OCI-LY7 (cell line): ENCODE measurements at regions not wholly inside any gene's neighbourhood (a gene's known extent, or its start where the extent isn't known, plus 50 kb on each side); places are given as distances from the start of the nearest gene placed in this dataset.

Source experiments
- BruUV-seq: library from RNA; stranded (reverse); fragments of 400-500 nt; replicated peaks from 2 replicates; lab custom pipeline; 2021; lab: Mats Ljungman, UMichigan
- CTCF ChIA-PET: fragments of 300-600 bp; sonication (Branson Sonifier 250); formaldehyde crosslinking; loops from one replicate; lab custom pipeline; 2022; ENCODE audit warnings: antibody characterized with exemption; ENCODE audit not compliant: unreplicated experiment; lab: Charles Lee
- POLR2A ChIA-PET: fragments of 300-600 bp; sonication (Branson Sonifier 250); formaldehyde crosslinking; loops from one replicate; lab custom pipeline; 2022; ENCODE audit warnings: antibody characterized with exemption; lab: Charles Lee
- DNase-seq: peaks from one replicate; pipeline ENCODE4 v3.0.0-alpha.2; 2015; ENCODE audit warnings: low spot score
- H2AFZ ChIP-seq: fragments of 200-600 bp; sonication (generic), shearing (Covaris generic); 2 replicates; pipeline ENCODE4 v1.6.1; 2014; ENCODE audit warnings: mild to moderate bottlenecking, antibody characterized with exemption, low read length, moderate library complexity
- H3K27ac ChIP-seq: fragments of 200-600 bp; sonication (generic); 2 replicates; pipeline ENCODE4 v1.5.1; 2014; ENCODE audit warnings: mixed run types, low read depth, mild to moderate bottlenecking, moderate library complexity, low read length, inconsistent platforms; ENCODE audit not compliant: poor library complexity, severe bottlenecking
- H3K36me3 ChIP-seq: fragments of 200-600 bp; sonication (generic); 2 replicates; pipeline ENCODE4 v1.6.1; 2014; ENCODE audit warnings: mild to moderate bottlenecking, antibody characterized with exemption, low read length, moderate library complexity, mixed read lengths; ENCODE audit not compliant: insufficient read depth
- H3K4me1 ChIP-seq: fragments of 200-600 bp; sonication (generic); 2 replicates; pipeline ENCODE4 v1.5.1; 2014; ENCODE audit warnings: mild to moderate bottlenecking, low read length; ENCODE audit not compliant: insufficient read depth, poor library complexity, severe bottlenecking
- H3K4me2 ChIP-seq: fragments of 200-600 bp; sonication (generic); 2 replicates; pipeline ENCODE4 v1.6.1; 2014; ENCODE audit warnings: mild to moderate bottlenecking, low read length
- H3K4me3 ChIP-seq: fragments of 200-600 bp; sonication (generic); 2 replicates; pipeline ENCODE4 v1.5.1; 2014; ENCODE audit warnings: mild to moderate bottlenecking, low read depth, low read length; ENCODE audit not compliant: poor library complexity, severe bottlenecking
- H3K79me2 ChIP-seq: fragments of 200-600 bp; sonication (generic); 2 replicates; pipeline ENCODE4 v1.6.1; 2016; ENCODE audit warnings: low read depth, mild to moderate bottlenecking, low read length, moderate library complexity, mixed read lengths; ENCODE audit not compliant: insufficient read depth
- H3K9me2 ChIP-seq: fragments of 200-600 bp; sonication (generic); 2 replicates; pipeline ENCODE4 v1.6.1; 2016; ENCODE audit warnings: mild to moderate bottlenecking, low read length, mixed read lengths; ENCODE audit not compliant: insufficient read depth
- H3K9me3 ChIP-seq: fragments of 200-600 bp; sonication (generic); 2 replicates; pipeline ENCODE4 v1.6.1; 2014; ENCODE audit warnings: mild to moderate bottlenecking, mixed run types, low read length, mixed read lengths
- H4K20me1 ChIP-seq: fragments of 200-600 bp; sonication (generic); 2 replicates; pipeline ENCODE4 v1.6.1; 2014; ENCODE audit warnings: mild to moderate bottlenecking, antibody characterized with exemption, low read length, moderate library complexity, mixed read lengths; ENCODE audit not compliant: insufficient read depth
- EZH2phosphoT487 ChIP-seq: fragments of 200-600 bp; sonication (generic); IDR thresholded peaks from 2 replicates; pipeline ENCODE4 v1.6.1; 2018; ENCODE audit warnings: low read depth, borderline replicate concordance, mild to moderate bottlenecking, mixed run types, antibody characterized with exemption, low read length, moderate library complexity, mixed read lengths
- intact Hi-C: fragments of 100-400 bp; cut with micrococcal nuclease; formaldehyde crosslinking; loops from one replicate; pipeline ENCODE4 v1.10.0; 2022; ENCODE audit not compliant: unreplicated experiment
- TF ChIP-seq, protein P1 (sequence below): fragments of 200-600 bp; sonication (generic); conservative IDR thresholded peaks from 2 replicates; pipeline ENCODE4 v1.5.1; 2014; ENCODE audit warnings: mild to moderate bottlenecking, antibody characterized with exemption, low read length, moderate library complexity, mixed read lengths

DNA sequence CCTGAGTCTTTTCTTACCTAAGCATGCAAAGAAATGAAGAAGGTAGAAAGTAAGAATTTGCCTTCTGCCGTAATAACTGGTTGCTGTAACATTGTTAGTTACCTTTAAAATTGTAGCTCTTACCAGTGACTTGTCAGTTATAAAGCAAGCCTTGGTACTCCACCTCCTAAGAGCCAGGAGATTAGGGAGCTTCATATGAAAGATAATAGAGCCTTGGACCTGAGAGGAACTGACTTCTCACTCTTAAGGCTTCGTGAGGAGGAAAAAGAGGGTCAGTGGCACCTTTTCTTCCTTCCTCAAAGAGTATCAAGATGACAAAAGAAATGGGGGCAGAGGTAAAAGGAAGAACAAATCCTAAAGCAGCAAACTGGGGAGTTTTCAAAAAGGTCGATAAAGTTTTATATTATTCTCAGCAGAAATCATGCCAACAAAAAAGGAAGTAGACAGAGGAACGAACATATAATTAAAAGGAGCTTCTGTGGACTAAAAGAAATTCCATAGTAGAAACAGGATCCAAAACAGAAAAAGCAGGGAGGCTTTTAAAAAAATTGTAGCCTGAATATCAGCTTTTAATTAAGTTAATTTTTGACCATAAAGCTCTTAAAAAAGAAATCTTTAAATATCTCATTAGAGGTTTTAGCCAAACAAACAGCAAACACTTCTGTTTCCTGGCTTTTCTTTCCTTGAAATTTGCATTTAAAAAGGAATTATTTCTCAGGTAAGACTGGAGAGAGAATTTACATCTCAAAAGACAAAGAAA is 847.1 kb upstream of the ALCAM start:
- peak overlapping the region; percentile 61 for H3K4me2 ChIP-seq
- no peak for DNase-seq
- POLR2A ChIA-PET = interaction anchor here (0.6 to 2.3 kb wide), 8 partner anchors 14 to 1429 kb away, joined by 3 to 14 read pairs (median 4); no protein-coding TSS in a partner anchor
- CTCF ChIA-PET = interaction anchor here (0.6 kb wide), 1 partner anchor 9 kb away, joined by 3 read pairs; no protein-coding TSS in a partner anchor
- H3K79me2 ChIP-seq = peaks cover 39% of the 10 kb centered on the region; the same call in 1 of the 2 replicates
- no TSS peak for BruUV-seq
- peaks cover 36% of the 10 kb centered on the region for H3K9me3 ChIP-seq
- peaks cover 66% of the 10 kb centered on the region for H3K4me1 ChIP-seq
- peak overlapping the region; percentile 44 for H3K4me3 ChIP-seq
- TF ChIP-seq, protein P1, sequence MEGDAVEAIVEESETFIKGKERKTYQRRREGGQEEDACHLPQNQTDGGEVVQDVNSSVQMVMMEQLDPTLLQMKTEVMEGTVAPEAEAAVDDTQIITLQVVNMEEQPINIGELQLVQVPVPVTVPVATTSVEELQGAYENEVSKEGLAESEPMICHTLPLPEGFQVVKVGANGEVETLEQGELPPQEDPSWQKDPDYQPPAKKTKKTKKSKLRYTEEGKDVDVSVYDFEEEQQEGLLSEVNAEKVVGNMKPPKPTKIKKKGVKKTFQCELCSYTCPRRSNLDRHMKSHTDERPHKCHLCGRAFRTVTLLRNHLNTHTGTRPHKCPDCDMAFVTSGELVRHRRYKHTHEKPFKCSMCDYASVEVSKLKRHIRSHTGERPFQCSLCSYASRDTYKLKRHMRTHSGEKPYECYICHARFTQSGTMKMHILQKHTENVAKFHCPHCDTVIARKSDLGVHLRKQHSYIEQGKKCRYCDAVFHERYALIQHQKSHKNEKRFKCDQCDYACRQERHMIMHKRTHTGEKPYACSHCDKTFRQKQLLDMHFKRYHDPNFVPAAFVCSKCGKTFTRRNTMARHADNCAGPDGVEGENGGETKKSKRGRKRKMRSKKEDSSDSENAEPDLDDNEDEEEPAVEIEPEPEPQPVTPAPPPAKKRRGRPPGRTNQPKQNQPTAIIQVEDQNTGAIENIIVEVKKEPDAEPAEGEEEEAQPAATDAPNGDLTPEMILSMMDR = no peak
- TF ChIP-seq EZH2phosphoT487 = no peak
- H3K36me3 ChIP-seq = peaks cover 46% of the 10 kb centered on the region
- peak overlapping the region; percentile 94 for H2AFZ ChIP-seq
- peak overlapping the region; percentile 96 for H3K27ac ChIP-seq
- no peaks in the 10 kb centered on the region for H3K9me2 ChIP-seq
- intact Hi-C loops = loop anchor here (10.0 kb wide), 2 partner anchors 1295 to 1735 kb away; no protein-coding TSS in a partner anchor
- H4K20me1 ChIP-seq = no peaks in the 10 kb centered on the region

DNA sequence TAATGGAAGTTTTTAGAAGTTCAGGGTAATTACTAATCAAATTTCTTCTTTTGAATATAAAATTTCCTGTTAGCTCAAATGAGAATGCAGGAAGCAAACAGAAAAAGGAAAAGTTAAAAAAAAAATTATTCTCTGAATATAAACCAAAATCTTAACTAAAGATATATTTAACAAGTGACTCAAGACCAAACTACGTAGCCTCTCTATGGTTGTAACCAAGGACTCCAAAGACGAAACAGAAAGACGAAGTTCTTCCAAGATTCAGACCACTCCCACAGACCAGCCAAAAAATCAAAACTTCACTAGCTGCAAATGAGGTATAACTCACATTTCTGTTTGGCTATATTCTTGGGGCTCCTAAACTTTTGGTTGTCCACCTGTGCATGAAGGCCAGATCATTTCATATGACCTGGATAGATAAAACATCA is 846.5 kb upstream of the ALCAM start:
- no peak for DNase-seq
- H3K4me3 ChIP-seq = peak overlapping the region; percentile 44
- H3K9me2 ChIP-seq = no peaks in the 10 kb centered on the region
- H3K36me3 ChIP-seq = peaks cover 40% of the 10 kb centered on the region
- peaks cover 71% of the 10 kb centered on the region for H3K4me1 ChIP-seq
- H3K9me3 ChIP-seq = peaks cover 31% of the 10 kb centered on the region
- intact Hi-C loops = loop anchor here (10.0 kb wide), 2 partner anchors 1295 to 1735 kb away; no protein-coding TSS in a partner anchor
- TF ChIP-seq, protein P1 = no peak
- no peak for TF ChIP-seq EZH2phosphoT487
- H3K79me2 ChIP-seq = peaks cover 45% of the 10 kb centered on the region; the same call in 1 of the 2 replicates
- H3K4me2 ChIP-seq = peak overlapping the region; percentile 61
- ChIA-PET CTCF (interaction anchor here (0.6 kb wide), 1 partner anchor 10 kb away, joined by 3 read pairs; no protein-coding TSS in a partner anchor), POLR2A (interaction anchor here (0.6 to 2.3 kb wide), 6 partner anchors 13 to 848 kb away, joined by 3 to 14 read pairs (median 4); no protein-coding TSS in a partner anchor)
- no peaks in the 10 kb centered on the region for H4K20me1 ChIP-seq
- BruUV-seq = no TSS peak
- H3K27ac ChIP-seq = peak overlapping the region; percentile 96
- peak overlapping the region; percentile 94 for H2AFZ ChIP-seq
